ENCODE measurements at regions not wholly inside any gene's neighbourhood (a gene's known extent, or its start where the extent isn't known, plus 50 kb on each side); places are given as distances from the start of the nearest gene placed in this dataset.

GRCh38 chr2:155755481-155755880 is 577.0 kb downstream of the NR4A2 start:
- DNase-seq: no peak

DNA sequence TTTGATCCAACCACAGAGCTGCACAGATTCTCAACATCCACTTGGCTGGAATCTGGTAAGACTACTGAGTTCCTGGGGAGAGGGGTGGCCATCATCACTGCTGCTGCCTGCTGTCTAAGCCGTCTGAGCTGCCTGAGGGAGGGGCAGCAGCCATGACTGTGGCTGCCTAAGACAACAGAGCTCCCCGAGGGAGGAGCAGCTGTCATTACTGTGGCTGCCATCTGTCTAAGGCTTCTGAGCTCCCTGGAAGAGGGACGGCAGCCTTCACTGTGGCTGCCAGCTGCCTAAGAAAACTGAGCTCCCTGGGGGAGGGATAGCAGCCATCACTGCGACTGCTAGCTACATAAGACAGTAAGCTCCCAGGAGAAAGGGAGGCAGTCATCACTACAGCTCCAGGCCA is 584.4 kb downstream of the NR4A2 start:
- no peak for DNase-seq

GRCh38 chr2:155747531-155747930 is 585.0 kb downstream of the NR4A2 start:
- no peak for DNase-seq

GRCh38 chr2:155733091-155733853 is 599.2 kb downstream of the NR4A2 start:
- no peak for DNase-seq

DNA sequence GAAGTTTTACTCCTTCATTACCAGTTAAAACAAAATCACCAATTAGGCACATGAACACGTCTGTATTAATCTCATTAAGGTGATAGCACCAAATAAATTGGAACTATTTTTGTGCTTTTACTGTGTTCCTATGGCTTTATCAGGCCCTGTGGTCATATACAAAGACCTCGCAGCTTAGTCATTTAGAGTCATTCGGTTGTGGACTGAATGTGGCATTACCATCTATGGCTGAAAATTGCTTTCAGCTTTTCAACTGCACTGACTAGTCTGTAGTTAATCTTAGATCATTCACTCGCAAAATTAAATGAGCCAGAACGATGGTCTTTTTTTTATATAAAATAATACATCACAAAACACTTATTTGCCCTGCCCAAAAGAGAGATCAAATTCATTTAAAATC is 601.7 kb downstream of the NR4A2 start:
- no peak for DNase-seq

DNA sequence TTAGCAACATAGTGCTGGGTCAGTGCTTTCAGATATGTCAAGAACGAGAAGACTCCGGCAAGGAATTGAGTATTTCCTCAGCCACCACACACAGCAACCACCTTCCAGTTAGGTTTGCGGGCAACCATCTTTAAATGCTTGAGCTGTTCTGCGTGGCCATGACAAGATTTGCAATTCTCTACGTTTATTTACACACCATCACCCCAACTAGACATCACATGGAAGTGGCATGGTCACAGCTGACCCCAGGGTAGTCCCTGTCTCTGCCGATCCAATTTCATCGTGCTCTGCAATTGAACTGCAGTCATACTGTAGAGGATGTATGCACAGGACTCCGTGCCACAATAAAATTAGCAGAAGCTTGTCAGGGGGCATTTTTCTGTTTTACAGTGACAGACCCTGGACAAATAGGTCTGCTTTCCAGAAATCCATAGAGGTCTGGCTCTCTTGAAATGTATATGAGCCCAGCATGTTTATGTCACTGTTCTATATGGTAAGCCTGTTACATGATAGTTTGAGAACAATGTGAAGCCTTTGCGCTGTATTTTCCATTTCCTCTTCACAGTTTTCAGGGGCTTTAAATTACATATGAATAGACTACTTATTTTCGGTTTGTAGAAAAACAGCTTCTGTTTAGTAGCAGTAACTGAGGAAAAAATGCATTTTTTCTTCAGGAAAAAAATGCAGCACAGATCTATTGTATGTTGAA is 605.2 kb downstream of the NR4A2 start:
- no peak for DNase-seq

DNA sequence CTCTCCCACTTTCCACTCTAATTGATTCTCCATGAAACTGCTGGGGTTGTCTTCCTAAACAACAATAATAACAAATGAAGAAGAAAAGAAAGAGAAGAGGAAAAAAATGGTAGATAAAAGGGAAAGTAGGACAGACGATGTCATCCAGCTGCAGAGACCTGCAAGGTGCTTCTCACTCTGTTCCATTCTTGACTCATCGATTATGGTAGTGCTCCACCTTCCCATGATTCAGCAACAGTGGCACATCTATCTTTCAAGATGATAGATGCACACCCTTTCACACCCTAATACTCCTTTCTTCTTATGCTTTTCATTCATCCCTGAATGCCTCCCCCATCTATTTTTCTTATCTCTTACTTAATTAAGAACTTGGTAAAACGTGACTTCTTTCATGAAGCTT is 610.2 kb downstream of the NR4A2 start:
- DNase-seq: no peak

DNA sequence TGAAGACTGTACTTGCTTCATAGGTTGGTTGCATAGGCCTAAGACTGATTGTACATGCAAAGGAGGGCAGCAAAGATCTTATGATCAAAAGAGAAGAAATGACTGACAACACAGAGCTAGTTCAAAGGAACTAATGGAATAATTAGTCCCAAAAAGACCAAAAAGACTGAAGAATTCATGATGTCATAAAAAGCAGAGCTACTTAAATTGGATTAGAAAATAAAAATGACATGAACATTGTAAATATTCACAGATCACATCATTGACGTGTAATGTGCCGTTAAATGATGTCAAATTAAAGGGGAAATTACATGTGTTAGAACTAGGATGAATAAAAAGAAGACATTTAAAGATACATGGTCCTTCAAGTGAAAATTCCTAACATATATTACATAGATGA is 616.8 kb downstream of the NR4A2 start:
- DNase-seq: no peak

GRCh38 chr2:155714983-155715382 is 617.5 kb downstream of the NR4A2 start:
- no peak for DNase-seq

- no peak for DNase-seq
Observed at GRCh38 chr2:155708071-155708470, 624.5 kb downstream of the NR4A2 start.

DNA sequence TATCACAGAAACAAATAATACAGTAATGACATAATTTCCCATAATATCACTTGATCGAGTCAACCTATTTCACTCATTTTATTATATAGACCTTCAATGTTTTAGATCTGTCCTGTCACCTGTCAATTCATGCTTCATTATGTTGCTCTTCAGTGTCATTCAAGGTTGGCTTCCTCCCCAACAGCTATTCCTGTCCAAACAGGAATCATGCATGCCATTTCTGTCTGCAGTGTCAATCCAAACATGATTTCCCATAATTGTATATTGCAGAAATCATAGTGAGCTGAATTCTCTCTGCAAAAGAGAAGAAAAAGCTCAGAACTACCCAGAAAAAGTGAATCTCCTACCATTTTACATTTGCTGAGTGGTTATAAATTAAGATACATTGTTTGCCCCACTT is 628.6 kb downstream of the NR4A2 start:
- DNase-seq: no peak

GRCh38 chr2:155703048-155703447 is 629.5 kb downstream of the NR4A2 start:
- DNase-seq: no peak

- no peak for DNase-seq
Observed at GRCh38 chr2:155701721-155702120, 630.8 kb downstream of the NR4A2 start.

- peak; percentile 58 to 67 for DNase-seq
Observed at GRCh38 chr2:155696571-155696970, 636.0 kb downstream of the NR4A2 start.

- no peak for DNase-seq
Observed at GRCh38 chr2:155695505-155695904, 637.0 kb downstream of the NR4A2 start.

DNA sequence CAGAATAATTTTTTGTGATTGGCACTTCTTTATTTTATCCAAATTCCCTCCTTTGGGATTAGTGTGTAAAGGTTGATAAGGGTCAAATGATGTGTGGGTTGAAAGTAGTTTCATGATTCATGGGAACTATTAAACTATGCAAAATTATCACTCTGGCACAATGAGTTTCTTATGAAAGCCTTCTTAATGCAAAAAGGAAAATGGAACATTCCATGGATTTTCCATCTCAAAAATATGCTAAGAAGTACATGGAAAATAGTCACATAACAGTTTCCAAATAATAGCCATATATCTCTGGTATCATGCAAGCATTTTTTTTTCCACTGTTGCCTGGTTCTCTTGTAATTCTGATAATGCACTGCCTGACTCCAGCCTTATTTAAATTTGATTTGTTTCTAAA is 639.7 kb downstream of the NR4A2 start:
- DNase-seq: peak; percentile 30 to 53

DNA sequence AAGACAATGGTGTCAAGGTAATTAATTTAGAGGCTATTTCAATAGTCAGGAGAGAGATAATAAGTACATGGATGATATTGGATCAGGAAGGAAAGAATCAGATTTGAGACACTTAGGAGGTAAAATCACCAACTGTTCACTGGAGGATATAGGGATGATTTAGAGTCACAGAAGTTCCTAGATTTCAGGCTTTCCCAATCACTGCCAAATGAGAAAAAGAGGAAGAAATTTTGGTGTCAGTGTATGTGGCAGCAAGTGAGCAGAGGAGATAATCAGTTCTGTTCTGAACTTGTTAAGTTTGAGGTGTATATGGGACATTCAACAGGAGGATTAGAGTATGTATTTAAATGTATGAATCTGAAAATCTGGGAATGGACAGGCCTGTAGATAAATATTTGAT is 640.4 kb downstream of the NR4A2 start:
- DNase-seq: peak; percentile 59 to 74

DNA sequence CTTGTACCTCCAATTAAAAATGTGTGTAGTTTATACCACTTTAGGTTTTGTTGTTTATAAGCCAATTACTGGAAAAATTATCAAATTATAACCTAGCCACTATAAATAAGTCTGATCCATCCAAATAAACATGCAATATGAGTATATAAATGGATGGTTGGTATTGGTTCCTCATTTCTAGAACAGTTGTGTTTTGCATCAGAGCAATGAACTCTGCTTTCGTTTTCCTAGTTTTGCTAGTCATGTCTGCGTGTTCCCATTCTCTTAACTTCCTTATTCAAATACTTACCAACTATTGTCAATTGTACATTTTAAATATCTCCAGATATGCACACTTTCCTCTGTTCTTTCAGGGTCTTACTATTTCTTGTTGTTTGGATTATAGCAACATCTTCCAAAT is 641.7 kb downstream of the NR4A2 start:
- peak; percentile 85 to 86 for DNase-seq

DNA sequence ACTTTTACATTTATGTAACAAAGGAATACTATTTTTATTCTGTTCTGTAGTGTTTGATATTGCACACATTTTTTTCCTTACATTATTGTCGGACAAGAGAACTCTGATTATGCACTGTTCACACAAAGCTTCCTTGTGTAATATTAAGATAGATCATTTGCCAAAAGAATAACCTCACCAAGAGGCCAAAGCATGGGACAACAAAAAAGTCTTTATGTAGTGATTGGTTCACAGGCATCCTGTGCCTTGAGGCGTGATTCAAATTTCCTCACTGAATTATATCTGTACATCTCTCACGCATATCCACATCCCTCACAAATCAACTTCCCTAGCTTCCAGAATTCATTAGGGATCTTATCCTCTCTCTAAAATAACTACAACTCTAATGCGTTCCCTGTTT is 642.7 kb downstream of the NR4A2 start:
- no peak for DNase-seq

- peak; percentile 80 to 82 for DNase-seq
Observed at GRCh38 chr2:155687181-155687580, 645.3 kb downstream of the NR4A2 start.

DNA sequence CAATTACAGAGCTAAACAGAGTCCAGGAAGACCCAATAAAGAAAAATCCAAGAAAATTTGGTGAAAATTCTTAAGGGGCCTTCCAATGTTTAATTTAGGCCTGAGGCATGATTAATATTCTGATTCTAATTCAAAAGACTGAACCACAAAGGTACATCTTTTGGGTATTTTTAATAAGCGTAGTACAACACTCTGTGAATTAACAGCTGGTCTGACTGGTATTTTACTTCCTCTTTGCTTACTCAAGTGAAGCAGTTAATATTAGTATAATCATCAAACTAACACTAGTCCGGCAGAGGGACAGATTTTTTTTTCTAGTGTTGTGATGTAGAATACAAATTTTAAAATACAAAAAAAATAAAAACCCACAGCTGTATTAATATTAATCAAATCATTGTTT is 652.9 kb downstream of the NR4A2 start:
- no peak for DNase-seq

GRCh38 chr2:155675920-155676319 is 656.6 kb downstream of the NR4A2 start:
- no peak for DNase-seq

DNA sequence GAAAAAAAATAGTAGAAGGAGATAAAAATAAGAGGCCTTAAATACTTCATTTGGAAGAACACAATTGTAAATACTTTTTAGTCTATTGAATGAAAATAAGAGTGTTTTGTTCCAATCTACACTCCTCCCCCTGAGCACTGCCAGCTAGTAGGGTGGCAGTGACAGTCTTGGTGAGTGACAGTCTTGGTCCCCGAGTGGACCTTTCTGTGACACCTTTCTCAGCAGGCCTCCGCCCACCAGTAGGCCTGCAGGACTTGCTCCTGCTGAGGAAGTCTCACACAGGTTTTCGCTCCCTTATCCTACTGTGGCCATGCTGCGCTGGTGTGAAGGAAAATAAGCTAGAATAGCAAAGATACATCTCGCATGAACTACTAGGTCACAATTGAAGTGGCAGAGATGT is 666.8 kb downstream of the NR4A2 start:
- no peak for DNase-seq

DNA sequence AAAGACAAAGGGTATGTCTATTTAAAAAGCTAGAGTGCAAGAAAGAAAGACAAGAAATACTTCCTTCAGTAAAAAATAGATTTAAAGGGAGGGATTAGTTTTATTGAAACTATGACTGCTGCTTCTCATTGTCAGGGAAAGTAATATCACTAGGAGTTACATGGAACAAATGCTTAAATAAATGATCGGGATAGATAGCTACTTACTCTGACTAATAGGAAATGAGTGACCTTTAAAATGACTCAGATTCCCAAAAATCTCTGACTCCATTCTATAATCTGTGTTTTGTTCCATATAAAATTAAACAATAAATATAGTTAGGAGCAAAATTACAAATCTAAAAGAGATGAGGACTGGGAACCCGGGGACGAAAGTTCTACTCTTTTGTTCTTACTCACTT is 669.3 kb downstream of the NR4A2 start:
- no peak for DNase-seq

- DNase-seq: peak in 1 of 2 donors; percentile 5
Observed at GRCh38 chr2:155662224-155662623, 670.3 kb downstream of the NR4A2 start.
